GM19351 (cell line): ENCODE measurements at regions not wholly inside any gene's neighbourhood (a gene's known extent, or its start where the extent isn't known, plus 50 kb on each side); places are given as distances from the start of the nearest gene placed in this dataset.

Experiments used
- ATAC-seq: cut with Tn5 transposase; IDR thresholded peaks from one replicate; pipeline ENCODE4 v1.9.1; 2021; ENCODE audit warnings: mild to moderate bottlenecking, moderate library complexity; ENCODE audit not compliant: unreplicated experiment

- ATAC-seq, result no peak
Measured at GRCh38 chr1:239778208-239778813, 313.4 kb upstream of the FMN2 start.

- no peak for ATAC-seq
Measured at GRCh38 chr1:239779962-239780361, 311.7 kb upstream of the FMN2 start.

GRCh38 chr1:239784896-239785295 is 306.8 kb upstream of the FMN2 start:
- no peak for ATAC-seq

GRCh38 chr1:239785576-239785975 is 306.1 kb upstream of the FMN2 start:
- no peak for ATAC-seq

GRCh38 chr1:239786464-239786863 is 305.2 kb upstream of the FMN2 start:
- no peak for ATAC-seq

GRCh38 chr1:239792157-239792556 is 299.5 kb upstream of the FMN2 start:
- no peak for ATAC-seq

- ATAC-seq, result no peak
Measured at GRCh38 chr1:239795304-239795703, 296.4 kb upstream of the FMN2 start.

GRCh38 chr1:239799617-239800016 is 292.1 kb upstream of the FMN2 start:
- no peak for ATAC-seq

GRCh38 chr1:239800861-239801260 is 290.8 kb upstream of the FMN2 start:
- ATAC-seq, result no peak

- no peak for ATAC-seq
Measured at GRCh38 chr1:239802275-239802674, 289.4 kb upstream of the FMN2 start.

- ATAC-seq, result no peak
Measured at GRCh38 chr1:239803781-239804180, 287.9 kb upstream of the FMN2 start.

- no peak for ATAC-seq
Measured at GRCh38 chr1:239804266-239804665, 287.4 kb upstream of the FMN2 start.

GRCh38 chr1:239805042-239805441 is 286.6 kb upstream of the FMN2 start:
- ATAC-seq, result no peak

GRCh38 chr1:239805851-239806772 is 285.6 kb upstream of the FMN2 start:
- no peak for ATAC-seq

- no peak for ATAC-seq
Measured at GRCh38 chr1:239806897-239807296, 284.8 kb upstream of the FMN2 start.

- no peak for ATAC-seq
Measured at GRCh38 chr1:239807361-239807760, 284.3 kb upstream of the FMN2 start.

GRCh38 chr1:239810061-239810481 is 281.6 kb upstream of the FMN2 start:
- no peak for ATAC-seq

- no peak for ATAC-seq
Measured at GRCh38 chr1:239811211-239811885, 280.3 kb upstream of the FMN2 start.

- no peak for ATAC-seq
Measured at GRCh38 chr1:239812580-239812979, 279.1 kb upstream of the FMN2 start.

- ATAC-seq, result no peak
Measured at GRCh38 chr1:239814306-239814881, 277.3 kb upstream of the FMN2 start.

GRCh38 chr1:239815074-239815473 is 276.6 kb upstream of the FMN2 start:
- no peak for ATAC-seq
